GM18858 (cell line): ENCODE measurements at regions not wholly inside any gene's neighbourhood (a gene's known extent, or its start where the extent isn't known, plus 50 kb on each side); places are given as distances from the start of the nearest gene placed in this dataset.

Experiments
- ATAC-seq: cut with Tn5 transposase; IDR thresholded peaks from one replicate; pipeline ENCODE4 v1.9.1; 2021; ENCODE audit not compliant: unreplicated experiment

GRCh38 chr13:47081850-47082249 is 185.0 kb upstream of the HTR2A start:
- no peak for ATAC-seq

GRCh38 chr13:47081246-47081645 is 184.4 kb upstream of the HTR2A start:
- no peak for ATAC-seq

- no peak for ATAC-seq
Observed at GRCh38 chr13:47080621-47081020, 183.8 kb upstream of the HTR2A start.

- ATAC-seq: no peak
Observed at GRCh38 chr13:47076500-47076899, 179.6 kb upstream of the HTR2A start.

GRCh38 chr13:47069133-47069532 is 172.3 kb upstream of the HTR2A start:
- no peak for ATAC-seq

GRCh38 chr13:47067306-47067705 is 170.5 kb upstream of the HTR2A start:
- no peak for ATAC-seq

- ATAC-seq: no peak
Observed at GRCh38 chr13:47066226-47066625, 169.4 kb upstream of the HTR2A start.

GRCh38 chr13:47064381-47064780 is 167.5 kb upstream of the HTR2A start:
- ATAC-seq: no peak

GRCh38 chr13:47049276-47049989 is 152.6 kb upstream of the HTR2A start:
- no peak for ATAC-seq

GRCh38 chr13:47046706-47047105 is 149.9 kb upstream of the HTR2A start:
- ATAC-seq: no peak

GRCh38 chr13:47044842-47045241 is 148.0 kb upstream of the HTR2A start:
- ATAC-seq: no peak

- no peak for ATAC-seq
Observed at GRCh38 chr13:47039106-47039505, 142.3 kb upstream of the HTR2A start.

- no peak for ATAC-seq
Observed at GRCh38 chr13:47038188-47038587, 141.3 kb upstream of the HTR2A start.

GRCh38 chr13:47036294-47037008 is 139.6 kb upstream of the HTR2A start:
- ATAC-seq: peak; percentile 99

GRCh38 chr13:47033216-47033615 is 136.4 kb upstream of the HTR2A start:
- ATAC-seq: no peak

GRCh38 chr13:47027780-47028437 is 131.1 kb upstream of the HTR2A start:
- ATAC-seq: no peak

- no peak for ATAC-seq
Observed at GRCh38 chr13:47025791-47026447, 129.1 kb upstream of the HTR2A start.

- ATAC-seq: no peak
Observed at GRCh38 chr13:47019977-47020376, 123.1 kb upstream of the HTR2A start.

GRCh38 chr13:47017476-47017875 is 120.6 kb upstream of the HTR2A start:
- ATAC-seq: no peak

- ATAC-seq: no peak
Observed at GRCh38 chr13:47008318-47008717, 111.5 kb upstream of the HTR2A start.

GRCh38 chr13:47005756-47006414 is 109.0 kb upstream of the HTR2A start:
- no peak for ATAC-seq
